AG09319 (cell line): ENCODE measurements at regions not wholly inside any gene's neighbourhood (a gene's known extent, or its start where the extent isn't known, plus 50 kb on each side); places are given as distances from the start of the nearest gene placed in this dataset.

Source experiments
- DNase-seq: peaks from one replicate; pipeline ENCODE4 v3.0.0-alpha.2; 2010; ENCODE audit warnings: low read depth; ENCODE audit errors: extremely low read depth
- TF ChIP-seq, protein P1 (sequence below): IDR thresholded peaks from 2 replicates; pipeline ENCODE4 v1.5.1; 2011; ENCODE audit warnings: low read depth, mild to moderate bottlenecking, inconsistent platforms, low read length, moderate library complexity

DNA sequence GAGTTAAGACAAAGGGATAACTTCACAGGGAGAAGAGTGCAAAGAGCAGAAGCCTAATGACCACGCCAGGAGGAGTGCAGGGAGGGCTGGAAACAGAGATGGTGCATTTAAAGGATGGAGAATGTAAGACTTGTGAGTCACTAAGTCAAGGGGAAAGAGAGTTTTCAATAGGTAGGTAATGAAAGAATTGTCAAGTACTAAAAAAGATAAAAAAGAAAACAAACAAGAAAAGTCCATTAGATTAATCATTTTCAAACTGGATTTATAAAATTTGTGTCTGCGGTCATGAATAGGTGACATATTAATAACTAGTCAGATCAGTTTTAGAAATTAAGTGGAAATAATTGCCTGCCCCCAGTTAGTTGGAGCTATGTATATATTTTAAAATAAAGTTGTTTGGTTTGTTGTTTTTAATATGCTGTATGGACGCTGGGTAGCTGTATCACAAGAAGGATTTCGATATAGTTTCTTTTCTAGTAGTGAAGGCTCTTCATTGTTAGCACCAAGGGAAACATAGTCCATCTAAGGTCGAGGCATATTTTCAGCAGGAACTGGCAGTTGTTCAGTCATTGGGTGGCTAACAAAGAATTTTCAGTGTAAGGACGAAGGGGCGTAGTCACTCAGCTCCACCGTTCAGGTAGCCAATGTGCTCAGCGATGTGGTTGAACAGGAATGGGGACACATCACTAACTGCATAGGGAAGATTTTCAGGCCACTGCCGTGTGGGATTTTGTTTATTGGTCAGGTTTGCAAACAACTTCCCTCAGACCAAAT, 203.0 kb downstream of the TGFB2 start:
- TF ChIP-seq, protein P1, sequence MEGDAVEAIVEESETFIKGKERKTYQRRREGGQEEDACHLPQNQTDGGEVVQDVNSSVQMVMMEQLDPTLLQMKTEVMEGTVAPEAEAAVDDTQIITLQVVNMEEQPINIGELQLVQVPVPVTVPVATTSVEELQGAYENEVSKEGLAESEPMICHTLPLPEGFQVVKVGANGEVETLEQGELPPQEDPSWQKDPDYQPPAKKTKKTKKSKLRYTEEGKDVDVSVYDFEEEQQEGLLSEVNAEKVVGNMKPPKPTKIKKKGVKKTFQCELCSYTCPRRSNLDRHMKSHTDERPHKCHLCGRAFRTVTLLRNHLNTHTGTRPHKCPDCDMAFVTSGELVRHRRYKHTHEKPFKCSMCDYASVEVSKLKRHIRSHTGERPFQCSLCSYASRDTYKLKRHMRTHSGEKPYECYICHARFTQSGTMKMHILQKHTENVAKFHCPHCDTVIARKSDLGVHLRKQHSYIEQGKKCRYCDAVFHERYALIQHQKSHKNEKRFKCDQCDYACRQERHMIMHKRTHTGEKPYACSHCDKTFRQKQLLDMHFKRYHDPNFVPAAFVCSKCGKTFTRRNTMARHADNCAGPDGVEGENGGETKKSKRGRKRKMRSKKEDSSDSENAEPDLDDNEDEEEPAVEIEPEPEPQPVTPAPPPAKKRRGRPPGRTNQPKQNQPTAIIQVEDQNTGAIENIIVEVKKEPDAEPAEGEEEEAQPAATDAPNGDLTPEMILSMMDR = no peak
- DNase-seq = no peak

- DNase-seq = no peak
- TF ChIP-seq, protein P1 = no peak
Observed at GRCh38 chr1:218548764-218549163, 203.6 kb downstream of the TGFB2 start.

DNA sequence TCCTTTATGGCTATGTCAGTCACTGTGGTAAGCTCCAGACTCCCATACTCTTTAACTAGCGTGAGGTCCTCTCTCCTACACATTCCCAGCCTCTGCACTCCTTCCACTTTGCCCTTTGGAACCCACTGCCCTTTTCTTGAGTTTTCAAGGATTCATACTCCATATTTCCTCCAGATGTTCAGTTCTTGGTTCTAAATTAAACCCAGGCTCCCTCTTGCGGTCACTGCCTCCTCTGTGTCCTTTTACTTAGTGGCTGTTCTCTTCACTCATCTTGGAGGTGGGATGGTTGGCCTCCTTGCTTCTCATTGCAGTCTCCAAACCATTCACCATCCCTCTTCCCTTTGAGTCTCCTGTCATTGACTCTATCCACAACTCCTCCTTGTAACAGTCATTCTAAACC, 208.1 kb downstream of the TGFB2 start:
- DNase-seq = peak; percentile 22
- TF ChIP-seq, protein P1 = peak; percentile 55

DNA sequence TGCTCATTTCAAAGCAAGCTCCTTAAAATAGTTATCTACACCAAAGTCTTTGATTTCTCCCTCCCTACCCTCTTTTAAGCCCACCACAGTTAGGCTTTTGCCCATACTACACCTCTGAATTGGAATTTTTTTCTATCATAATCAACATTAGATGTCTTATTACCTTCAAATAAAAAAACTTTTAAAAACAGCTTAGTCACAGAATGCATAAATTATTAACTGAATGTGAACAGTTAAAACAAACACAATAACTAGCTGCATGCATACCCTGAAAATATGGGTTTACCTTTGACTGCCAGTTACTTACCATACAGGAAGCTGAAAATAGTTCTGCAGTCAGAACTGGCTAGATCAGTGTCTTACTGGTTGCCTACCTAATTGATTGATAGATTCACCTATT, 210.9 kb downstream of the TGFB2 start:
- TF ChIP-seq, protein P1 = no peak
- DNase-seq = no peak

GRCh38 chr1:218557731-218558130, 212.6 kb downstream of the TGFB2 start:
- TF ChIP-seq, protein P1 = no peak
- no peak for DNase-seq

- DNase-seq = no peak
- TF ChIP-seq, protein P1 = no peak
Observed at GRCh38 chr1:218558271-218558810, 213.2 kb downstream of the TGFB2 start.

DNA sequence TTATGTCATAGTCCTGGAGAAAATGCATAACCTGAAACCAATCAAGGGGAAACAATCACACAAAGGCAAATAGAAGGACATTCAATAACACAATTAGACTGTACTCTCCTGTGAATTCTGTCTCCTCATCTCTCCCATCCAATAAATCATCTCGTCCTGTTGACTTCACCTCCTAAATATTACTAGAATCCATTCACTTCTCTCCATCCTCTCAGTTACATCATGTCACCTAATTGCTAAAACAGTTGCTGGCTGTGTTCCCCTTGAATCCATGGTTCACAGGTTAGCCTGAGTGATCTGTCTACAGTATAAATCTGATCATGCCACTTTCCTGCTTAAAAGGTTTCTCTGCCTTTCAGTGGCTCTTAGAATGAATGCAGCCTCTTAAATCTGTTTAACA, 220.2 kb downstream of the TGFB2 start:
- no peak for DNase-seq
- TF ChIP-seq, protein P1 = no peak
